Mesenchymal stem cell (in vitro differentiated cells and primary cell): ENCODE measurements at regions not wholly inside any gene's neighbourhood (a gene's known extent, or its start where the extent isn't known, plus 50 kb on each side); places are given as distances from the start of the nearest gene placed in this dataset.
A peak's percentile ranks its signal among the peaks of the same experiment; 100 is the strongest.

Source experiments
- DNase-seq: peaks from one replicate; pipeline ENCODE4 v3.0.0-alpha.2; 2013
- H2AFZ ChIP-seq: one replicate; pipeline ENCODE4 v1.6.1; 2013; ENCODE audit warnings: low read depth, mild to moderate bottlenecking, control low read depth, inconsistent platforms, low read length, moderate library complexity
- H2AK5ac ChIP-seq: 2 replicates; pipeline ENCODE4 v1.6.1; 2013; ENCODE audit warnings: low read length, moderate library complexity, mild to moderate bottlenecking, inconsistent platforms; ENCODE audit not compliant: severe bottlenecking
- H2BK120ac ChIP-seq: one replicate; pipeline ENCODE4 v1.6.1; 2013; ENCODE audit warnings: low read depth, mild to moderate bottlenecking, inconsistent platforms, low read length, moderate library complexity
- H2BK12ac ChIP-seq, 2 experiments: one replicate each; pipeline ENCODE4 v1.6.1; 2013; ENCODE audit warnings: inconsistent platforms in 2 of 2, low read length in 2 of 2, mild to moderate bottlenecking in 2 of 2, moderate library complexity in 2 of 2, control low read depth in 1 of 2
- H2BK15ac ChIP-seq: one replicate; pipeline ENCODE4 v1.6.1; 2013; ENCODE audit warnings: mild to moderate bottlenecking, low read depth, inconsistent platforms; ENCODE audit not compliant: poor library complexity, severe bottlenecking
- H2BK5ac ChIP-seq: 2 replicates; pipeline ENCODE4 v1.6.1; 2013; ENCODE audit warnings: low read depth, mild to moderate bottlenecking, low read length, control low read depth, inconsistent platforms; ENCODE audit not compliant: poor library complexity, severe bottlenecking
- H3K14ac ChIP-seq, 2 experiments: one replicate each; pipeline ENCODE4 v1.6.1; 2013; ENCODE audit warnings: inconsistent platforms in 2 of 2, low read length in 2 of 2, control low read depth in 1 of 2, mild to moderate bottlenecking in 1 of 2, moderate library complexity in 1 of 2
- H3K18ac ChIP-seq, 2 experiments: one replicate each; pipeline ENCODE4 v1.6.1; 2013; ENCODE audit warnings: inconsistent platforms in 2 of 2, low read length in 2 of 2, control low read depth in 1 of 2, low read depth in 1 of 2, mild to moderate bottlenecking in 1 of 2
- H3K23ac ChIP-seq, 2 experiments: one replicate each; pipeline ENCODE4 v1.6.1; 2013; ENCODE audit warnings: inconsistent platforms in 2 of 2, low read length in 2 of 2, mild to moderate bottlenecking in 2 of 2, moderate library complexity in 2 of 2, control low read depth in 1 of 2
- H3K27ac ChIP-seq: 2 replicates; pipeline ENCODE4 v1.5.1; 2013; ENCODE audit warnings: mild to moderate bottlenecking, moderate library complexity, low read length, control low read depth, inconsistent platforms; ENCODE audit not compliant: poor library complexity, severe bottlenecking
- H3K27me3 ChIP-seq, 2 experiments: 2 replicates each; pipeline versions ENCODE4 v1.6.1 to v1.7.0; 2013; ENCODE audit warnings: low read length in 2 of 2, mild to moderate bottlenecking in 2 of 2, moderate library complexity in 2 of 2, control low read depth in 1 of 2, inconsistent platforms in 1 of 2; ENCODE audit not compliant: control insufficient read depth in 1 of 2, insufficient read depth in 1 of 2
- H3K36me3 ChIP-seq, 2 experiments: 2 replicates each; pipeline versions ENCODE4 v1.6.1 to v1.7.0; 2013; ENCODE audit warnings: low read length in 2 of 2, control low read depth in 1 of 2, inconsistent platforms in 1 of 2, low read depth in 1 of 2, mild to moderate bottlenecking in 1 of 2; ENCODE audit not compliant: insufficient read depth in 2 of 2, control insufficient read depth in 1 of 2
- H3K4ac ChIP-seq, 2 experiments: one replicate each; pipeline ENCODE4 v1.6.1; 2013; ENCODE audit warnings: inconsistent platforms in 2 of 2, low read length in 2 of 2, mild to moderate bottlenecking in 2 of 2, moderate library complexity in 2 of 2, control low read depth in 1 of 2, low read depth in 1 of 2
- H3K4me1 ChIP-seq: 2 replicates; pipeline ENCODE4 v1.6.1; 2013; ENCODE audit warnings: low read depth, low read length, control low read depth; ENCODE audit not compliant: control insufficient read depth, insufficient read depth
- H3K4me2 ChIP-seq: 2 replicates; pipeline ENCODE4 v1.6.1; 2013; ENCODE audit warnings: low read length, mild to moderate bottlenecking, inconsistent platforms; ENCODE audit not compliant: poor library complexity, severe bottlenecking
- H3K4me3 ChIP-seq, 2 experiments: 2 replicates each; pipeline versions ENCODE4 v1.5.1 to v1.7.0; 2013; ENCODE audit warnings: low read length in 2 of 2, mild to moderate bottlenecking in 2 of 2, control low read depth in 1 of 2, low read depth in 1 of 2; ENCODE audit not compliant: insufficient read depth in 1 of 2
- H3K79me1 ChIP-seq: replicated peaks from 2 replicates; pipeline ENCODE4 v1.6.1; 2013; ENCODE audit warnings: mild to moderate bottlenecking, control low read depth, low read length, inconsistent platforms; ENCODE audit not compliant: poor library complexity, severe bottlenecking
- H3K9ac ChIP-seq: 2 replicates; pipeline ENCODE4 v1.7.0; 2013; ENCODE audit warnings: mild to moderate bottlenecking, low read length, moderate library complexity
- H3K9me3 ChIP-seq: 2 replicates; pipeline ENCODE4 v1.7.0; 2013; ENCODE audit warnings: mild to moderate bottlenecking, low read length; ENCODE audit not compliant: control insufficient read depth
- H4K8ac ChIP-seq: one replicate; pipeline ENCODE4 v1.6.1; 2013; ENCODE audit warnings: inconsistent platforms, mild to moderate bottlenecking, low read length, moderate library complexity
- H4K91ac ChIP-seq: one replicate; pipeline ENCODE4 v1.6.1; 2013; ENCODE audit warnings: mild to moderate bottlenecking, low read length, inconsistent platforms
- WGBS: methylation state at CpG from one replicate; pipeline ENCODE4 v1.1.7; 2013; ENCODE audit warnings: mixed read lengths; 5-methylcytosine and 5-hydroxymethylcytosine counted together

GRCh38 chr4:183580849-183581248 is 76.0 kb downstream of the ING2 start:
- no peak overlapping the region for H3K18ac ChIP-seq
- H3K14ac ChIP-seq: no peak overlapping the region
- H4K8ac ChIP-seq: no peak overlapping the region
- H2BK12ac ChIP-seq: no peak overlapping the region
- no peak overlapping the region for H3K9ac ChIP-seq
- no peaks in the 10 kb centered on the region for H3K9me3 ChIP-seq
- H2BK15ac ChIP-seq: no peak overlapping the region
- H3K4me1 ChIP-seq: no peaks in the 10 kb centered on the region
- no peak overlapping the region for H2AFZ ChIP-seq
- no peak for DNase-seq
- H4K91ac ChIP-seq: no peak overlapping the region
- H3K4me2 ChIP-seq: no peak overlapping the region
- no peak overlapping the region for H3K4me3 ChIP-seq
- H3K27me3 ChIP-seq: no peaks in the 10 kb centered on the region
- H3K27ac ChIP-seq: no peak overlapping the region
- H2BK120ac ChIP-seq: no peak overlapping the region
- no peak overlapping the region for H3K23ac ChIP-seq
- H3K36me3 ChIP-seq: no peaks in the 10 kb centered on the region
- H2AK5ac ChIP-seq: no peak overlapping the region
- no peak overlapping the region for H3K4ac ChIP-seq
- H3K79me1 ChIP-seq: no peaks in the 10 kb centered on the region
- no peak overlapping the region for H2BK5ac ChIP-seq

DNA sequence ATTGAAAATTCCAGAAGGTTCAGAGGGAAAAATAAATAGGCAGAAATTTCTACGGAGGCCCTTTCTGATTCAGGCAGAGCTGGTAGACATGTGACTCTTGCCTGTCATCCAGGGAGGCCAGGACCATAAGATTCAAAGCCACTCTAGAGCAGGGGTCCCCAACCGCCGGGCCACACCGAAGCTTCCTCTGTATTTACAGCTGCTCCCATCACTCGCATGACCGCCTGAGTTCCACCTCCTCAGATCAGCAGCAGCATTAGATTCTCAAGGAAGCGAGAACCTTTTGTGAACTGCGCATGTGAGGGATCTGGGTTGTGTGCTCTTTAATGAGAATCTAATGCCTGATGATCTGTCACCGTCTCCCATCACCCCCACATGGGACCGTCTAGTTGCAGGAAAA is 72.2 kb downstream of the RWDD4 start:
- Histone ChIP-seq H3K9ac (no peak overlapping the region), H3K79me1 (no peaks in the 10 kb centered on the region), H3K9me3 (no peaks in the 10 kb centered on the region), H4K8ac (no peak overlapping the region), H3K27ac (no peak overlapping the region), H3K4me3 (no peak overlapping the region), H3K27me3 (no peaks in the 10 kb centered on the region), H2BK5ac (no peak overlapping the region), H3K14ac (no peak overlapping the region), H2BK15ac (no peak overlapping the region), H3K4ac (no peak overlapping the region), H2BK120ac (no peak overlapping the region), H3K36me3 (no peaks in the 10 kb centered on the region), H3K4me1 (no peaks in the 10 kb centered on the region), H3K4me2 (no peak overlapping the region), H3K23ac (no peak overlapping the region), H2BK12ac (no peak overlapping the region), H3K18ac (no peak overlapping the region), H4K91ac (no peak overlapping the region), H2AK5ac (no peak overlapping the region), H2AFZ (no peak overlapping the region)
- DNase-seq: no peak
- WGBS: over 99% methylated on average over 7 of the region's 10 CpGs

- Histone ChIP-seq H3K36me3 (no peaks in the 10 kb centered on the region), H2BK15ac (no peak overlapping the region), H3K9ac (peak overlapping the region; percentile 77), H2BK5ac (no peak overlapping the region), H2BK120ac (no peak overlapping the region), H3K23ac (no peak overlapping the region), H3K18ac (no peak overlapping the region), H3K27ac (no peak overlapping the region), H3K27me3 (no peaks in the 10 kb centered on the region), H3K4me2 (no peak overlapping the region), H2BK12ac (no peak overlapping the region), H4K91ac (no peak overlapping the region), H4K8ac (no peak overlapping the region), H3K4ac (no peak overlapping the region), H2AFZ (no peak overlapping the region), H3K79me1 (no peaks in the 10 kb centered on the region), H3K4me1 (no peaks in the 10 kb centered on the region), H3K9me3 (no peaks in the 10 kb centered on the region), H3K14ac (no peak overlapping the region), H2AK5ac (no peak overlapping the region), H3K4me3 (peak overlapping the region in 1 of 2 experiments; percentile 70)
- DNase-seq: peak; percentile 59
- WGBS: 40% methylated on average over 7 of the region's 11 CpGs
Observed at GRCh38 chr4:183588169-183588675, 70.8 kb downstream of the RWDD4 start.

DNA sequence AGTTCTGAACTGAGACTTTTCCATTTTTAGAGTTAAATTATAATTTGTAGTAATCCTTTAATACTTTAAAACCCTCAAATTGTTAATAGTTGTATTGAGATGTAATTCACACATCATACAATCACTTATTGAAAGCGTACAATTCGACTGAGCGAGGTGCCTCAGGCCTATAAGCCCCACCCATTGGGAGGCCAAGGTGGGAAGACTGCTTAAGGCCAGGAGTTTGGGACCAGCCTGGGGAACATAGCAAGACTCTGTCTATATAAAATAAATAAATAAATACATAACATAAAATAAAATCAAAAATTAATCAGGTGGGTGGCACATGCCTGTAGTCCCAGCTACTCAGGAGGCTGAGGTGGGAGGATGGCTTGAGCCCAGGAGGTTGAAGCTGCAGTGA is 70.3 kb downstream of the RWDD4 start:
- Histone ChIP-seq H2BK120ac (no peak overlapping the region), H2BK15ac (no peak overlapping the region), H3K4ac (no peak overlapping the region), H2BK12ac (no peak overlapping the region), H3K4me2 (no peak overlapping the region), H2AFZ (no peak overlapping the region), H3K18ac (no peak overlapping the region), H2BK5ac (no peak overlapping the region), H4K8ac (no peak overlapping the region), H3K14ac (no peak overlapping the region), H2AK5ac (no peak overlapping the region), H3K9ac (no peak overlapping the region), H3K79me1 (no peaks in the 10 kb centered on the region), H3K9me3 (no peaks in the 10 kb centered on the region), H3K4me1 (no peaks in the 10 kb centered on the region), H3K4me3 (peak overlapping the region in 1 of 2 experiments; percentile 70), H3K23ac (no peak overlapping the region), H3K27me3 (no peaks in the 10 kb centered on the region), H4K91ac (no peak overlapping the region), H3K27ac (no peak overlapping the region), H3K36me3 (no peaks in the 10 kb centered on the region)
- DNase-seq: no peak
- WGBS: 100% methylated on average over 3 of the region's 3 CpGs
